HG02938 (cell line): ENCODE measurements at regions not wholly inside any gene's neighbourhood (a gene's known extent, or its start where the extent isn't known, plus 50 kb on each side); places are given as distances from the start of the nearest gene placed in this dataset.

Experiments used
- ATAC-seq: cut with Tn5 transposase; IDR thresholded peaks from one replicate; pipeline ENCODE4 v1.9.1; 2021; ENCODE audit warnings: mild to moderate bottlenecking, moderate library complexity; ENCODE audit not compliant: unreplicated experiment

DNA sequence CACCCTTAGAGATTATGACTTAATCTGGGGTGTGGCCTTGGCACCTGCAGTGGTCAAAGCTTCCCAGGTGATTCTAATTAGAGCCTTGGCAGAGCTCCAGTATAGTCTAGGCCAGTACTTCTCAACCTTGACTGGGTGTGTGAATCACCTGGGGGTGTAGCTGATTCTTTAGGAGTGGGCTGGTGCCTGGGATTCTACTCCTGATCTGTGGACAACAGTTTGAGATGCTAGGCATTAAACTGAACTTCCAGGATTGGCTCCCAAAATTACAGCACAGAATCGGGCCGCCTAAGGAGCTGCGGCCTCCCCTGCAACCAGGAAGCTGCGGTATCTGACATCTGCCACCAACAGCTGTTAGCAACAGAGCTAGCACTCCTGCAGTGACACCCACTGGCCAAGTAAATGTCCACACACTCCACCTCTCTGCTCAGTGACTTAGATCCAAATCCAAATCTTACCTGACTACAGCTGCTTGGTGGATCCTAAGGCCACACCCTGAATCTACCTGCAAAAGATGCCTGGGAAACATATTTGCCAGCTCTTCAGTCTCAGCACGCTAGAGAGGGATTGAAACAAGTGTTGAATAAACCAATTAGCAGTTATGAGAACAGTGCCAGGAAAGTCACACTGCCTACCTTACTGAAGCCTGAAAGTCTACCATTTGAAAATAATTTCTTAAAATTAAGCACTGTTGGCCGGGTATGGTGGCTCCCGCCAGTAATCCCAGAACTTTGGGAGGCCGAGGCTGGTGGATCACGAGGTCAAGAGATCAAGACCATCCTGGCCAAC is 126.7 kb downstream of the UNC5CL start:
- ATAC-seq: peak; percentile 94

- no peak for ATAC-seq
Observed at GRCh38 chr6:40910260-40910893, 128.6 kb downstream of the UNC5CL start.

- ATAC-seq: no peak
Observed at GRCh38 chr6:40909811-40910210, 129.2 kb downstream of the UNC5CL start.

- no peak for ATAC-seq
Observed at GRCh38 chr6:40907198-40907701, 131.8 kb downstream of the UNC5CL start.

- no peak for ATAC-seq
Observed at GRCh38 chr6:40906759-40907158, 132.3 kb downstream of the UNC5CL start.

DNA sequence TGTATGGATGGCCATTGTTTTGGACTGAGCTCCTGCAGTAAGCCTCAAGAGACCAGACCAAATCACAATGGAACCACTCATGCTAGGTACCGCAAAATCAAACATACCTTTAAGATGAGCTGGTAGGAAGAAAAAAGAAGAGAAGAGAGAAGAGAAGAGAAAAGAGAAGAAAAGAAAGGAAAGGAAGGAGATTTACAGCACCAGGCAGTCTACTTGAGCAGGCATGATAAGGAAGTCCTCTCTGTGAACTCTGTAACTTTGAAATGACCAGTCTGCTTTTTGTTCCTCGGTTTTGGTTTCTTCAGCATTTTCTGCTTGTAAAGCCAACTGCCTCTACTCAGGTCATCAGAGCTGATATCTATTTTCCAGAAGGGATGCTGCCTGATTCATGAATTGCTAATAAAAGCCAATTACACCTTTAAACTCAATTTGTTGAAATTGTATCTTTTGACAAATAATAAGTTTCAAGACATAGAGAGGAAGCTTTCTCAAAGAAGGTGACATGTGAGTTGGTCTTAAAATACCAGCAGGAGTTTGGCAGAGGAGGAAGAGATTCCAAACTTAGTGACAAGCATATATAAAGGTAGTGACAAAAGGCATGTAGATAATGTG is 134.3 kb downstream of the UNC5CL start:
- ATAC-seq: no peak

- no peak for ATAC-seq
Observed at GRCh38 chr6:40903456-40903855, 135.6 kb downstream of the UNC5CL start.

- no peak for ATAC-seq
Observed at GRCh38 chr6:40901322-40902055, 137.5 kb downstream of the UNC5CL start.

- ATAC-seq: no peak
Observed at GRCh38 chr6:40900791-40901190, 138.2 kb downstream of the UNC5CL start.

DNA sequence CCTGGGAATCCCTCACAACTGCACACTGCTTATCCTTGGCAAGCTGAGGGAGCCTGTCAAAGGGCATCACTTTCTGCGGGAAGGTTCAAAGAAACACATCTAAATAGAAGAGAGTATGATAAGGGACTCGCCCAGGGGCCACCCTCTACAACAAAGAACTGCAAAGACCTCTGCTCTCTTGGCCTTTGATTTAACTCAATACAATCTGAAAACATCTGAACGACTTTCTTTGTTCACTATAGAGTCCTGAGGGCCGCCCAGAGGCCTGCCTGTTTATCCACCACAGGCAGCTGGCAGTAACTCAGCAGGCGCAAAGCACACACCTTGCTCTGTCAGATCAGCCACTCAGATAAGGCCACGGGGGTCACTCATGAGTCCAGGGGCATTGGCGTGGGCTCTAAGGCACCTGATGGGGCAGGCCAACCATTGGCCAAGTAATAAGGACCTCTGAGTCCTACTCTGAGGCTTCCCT is 139.3 kb downstream of the UNC5CL start:
- ATAC-seq: no peak

- ATAC-seq: no peak
Observed at GRCh38 chr6:40898073-40898472, 140.9 kb downstream of the UNC5CL start.

DNA sequence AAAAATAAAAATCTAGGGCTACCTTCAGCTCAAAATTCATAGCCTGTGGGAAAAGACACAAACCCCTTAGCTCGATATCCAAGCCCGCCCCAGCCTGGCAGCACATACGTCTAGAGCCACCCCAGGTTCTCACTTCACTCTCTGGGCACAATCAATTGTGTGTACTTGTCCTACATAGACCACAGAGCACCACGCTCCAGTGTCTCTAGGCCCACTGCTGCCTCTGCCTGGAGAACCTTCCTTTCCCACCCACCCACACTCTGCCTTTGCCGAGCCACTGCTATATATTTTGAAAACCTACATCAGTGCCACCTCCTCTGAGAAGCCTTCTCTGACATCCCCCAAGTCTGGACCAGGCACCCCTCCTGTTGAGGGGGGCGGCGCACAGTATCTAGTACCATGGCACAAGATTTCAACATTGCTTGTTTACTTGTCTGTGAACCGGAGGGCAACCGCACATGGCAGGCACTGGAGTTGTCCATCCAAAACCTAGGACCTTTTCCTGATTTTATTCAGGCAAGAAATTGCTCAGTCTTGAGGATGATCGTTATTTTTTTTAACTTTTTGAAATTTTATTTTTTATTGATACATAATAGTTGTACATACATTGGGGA is 141.5 kb downstream of the UNC5CL start:
- ATAC-seq: no peak

DNA sequence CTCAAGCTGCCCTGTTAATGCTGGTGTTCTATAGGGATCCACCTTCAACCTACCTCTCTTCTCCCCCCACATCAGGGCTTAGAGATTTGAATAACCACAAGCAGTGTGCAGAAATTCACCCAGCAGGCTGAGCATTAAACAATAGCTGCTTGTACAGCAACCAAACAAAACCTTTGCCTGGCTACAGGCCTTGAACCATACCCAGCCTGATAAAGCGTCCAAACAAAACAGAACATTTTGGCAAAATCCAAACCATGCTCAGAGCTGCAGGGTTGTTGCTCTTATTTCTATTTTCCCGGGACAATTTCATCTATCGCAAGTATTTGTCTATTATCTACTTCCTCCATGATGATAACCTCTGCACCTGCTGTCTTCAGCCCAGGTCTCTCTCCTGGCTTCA is 142.3 kb downstream of the UNC5CL start:
- no peak for ATAC-seq

DNA sequence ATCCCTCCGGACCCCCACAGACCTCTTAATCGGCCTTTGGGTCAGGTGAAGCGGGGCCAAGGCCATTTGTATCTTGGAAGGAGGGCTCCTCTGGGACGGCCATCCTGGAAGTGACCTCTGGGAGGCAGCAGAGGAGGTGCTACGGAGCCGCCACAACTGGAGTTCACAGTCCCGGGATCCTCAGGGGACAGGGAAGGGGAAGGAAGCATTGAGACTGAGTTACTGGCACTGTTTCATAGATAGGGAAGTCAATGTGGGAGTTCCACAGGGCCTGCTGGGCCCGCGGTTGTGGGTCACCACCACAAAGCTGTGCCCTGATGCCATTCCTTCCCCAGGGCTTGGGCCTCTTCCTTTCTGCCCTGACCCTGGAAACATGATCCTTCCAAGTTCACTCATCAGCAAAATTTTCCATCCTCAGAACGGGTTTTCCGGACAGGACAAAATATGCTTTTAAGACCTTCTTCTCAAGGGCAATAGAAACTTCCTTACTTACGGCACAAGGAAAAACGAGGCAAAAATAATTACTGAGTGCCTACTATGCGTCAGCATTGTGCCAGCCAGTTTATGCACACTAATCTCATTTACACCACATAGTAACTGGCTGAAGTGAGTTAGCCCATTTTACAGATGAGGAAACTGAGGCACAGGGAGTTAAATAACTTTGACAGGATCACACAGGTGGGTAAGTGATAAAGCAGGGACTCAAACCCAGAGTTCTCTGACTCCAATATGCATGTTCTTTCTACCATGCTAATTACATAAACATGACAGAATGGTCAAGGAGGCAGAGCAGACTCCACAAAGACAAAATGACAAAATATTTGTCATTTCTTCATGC is 143.8 kb downstream of the UNC5CL start:
- no peak for ATAC-seq

DNA sequence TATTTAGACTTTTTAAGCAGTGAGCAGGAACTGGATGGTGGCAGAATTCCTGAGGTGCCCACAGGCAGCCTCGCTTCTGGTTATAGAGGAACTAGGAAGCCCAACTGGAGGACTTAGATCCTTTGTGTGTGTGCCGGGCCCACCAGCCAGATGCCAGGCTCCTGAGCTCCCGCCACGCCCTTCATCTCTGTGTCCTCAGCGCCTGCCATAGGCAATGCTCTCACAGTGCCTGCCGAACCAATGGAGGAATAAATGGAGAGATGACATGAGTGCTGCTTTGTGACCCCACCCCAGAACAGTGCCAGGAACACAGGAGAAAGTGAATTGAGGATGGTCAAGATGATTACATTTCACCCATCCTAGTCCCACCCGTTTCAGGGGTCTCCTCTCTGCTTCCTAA is 146.0 kb downstream of the UNC5CL start:
- ATAC-seq: no peak

DNA sequence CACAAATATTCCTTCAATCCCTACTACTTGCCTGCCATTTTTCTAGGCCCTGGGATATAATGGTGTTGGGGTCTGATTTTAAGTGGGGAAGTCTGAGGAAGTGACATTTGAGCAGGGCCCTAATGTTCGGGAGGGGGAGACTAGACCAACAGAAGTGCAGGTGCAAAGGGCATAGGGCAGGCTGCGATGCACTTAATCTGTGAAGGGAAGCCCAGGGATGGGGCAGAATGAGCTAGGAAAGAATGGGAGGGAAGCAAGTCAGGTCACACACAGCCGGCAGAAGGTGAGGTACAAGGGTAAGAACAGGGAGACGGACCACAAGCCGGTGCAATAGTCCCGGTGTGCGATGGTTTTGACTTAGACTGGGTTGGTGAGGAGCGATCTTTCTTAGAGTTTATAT is 146.8 kb downstream of the UNC5CL start:
- no peak for ATAC-seq

- no peak for ATAC-seq
Observed at GRCh38 chr6:40891686-40892085, 147.3 kb downstream of the UNC5CL start.

GRCh38 chr6:40891131-40891530 is 147.9 kb downstream of the UNC5CL start:
- ATAC-seq: no peak

GRCh38 chr6:40889137-40889832 is 149.7 kb downstream of the UNC5CL start:
- ATAC-seq: no peak
